ENCODE measurements at regions not wholly inside any gene's neighbourhood (a gene's known extent, or its start where the extent isn't known, plus 50 kb on each side); places are given as distances from the start of the nearest gene placed in this dataset.

- DNase-seq (ENCODE audit: low spot score): no peak
- no CpG with 5 or more reads among the region's 4 CpGs for WGBS, 2 donors (ENCODE audit: extremely low coverage in 2 of 2, insufficient read length in 2 of 2, insufficient replicate concordance in 1 of 2)
- no peak overlapping the region for H2BK120ac ChIP-seq (ENCODE audit: low read depth, low read length)
Observed at GRCh38 chr6:134732763-134733162, 217.1 kb downstream of the ALDH8A1 start.

GRCh38 chr6:134731615-134732014 lies 218.3 kb downstream of the ALDH8A1 start:
- no peak for DNase-seq (ENCODE audit: low spot score)
- no peak overlapping the region for H2BK15ac ChIP-seq (ENCODE audit: low read length)
- H2AFZ ChIP-seq (ENCODE audit: low read length): no peak overlapping the region
- no peaks in the 10 kb centered on the region for H3K36me3 ChIP-seq (replicated peaks in 1 of 2; ENCODE audit: control insufficient read depth in 2 of 2, insufficient read depth in 2 of 2, low read length in 2 of 2)
- H3K9me3 ChIP-seq (replicated peaks in 1 of 2; ENCODE audit: control insufficient read depth in 2 of 2, insufficient read depth in 1 of 2, low read depth in 1 of 2, low read length in 2 of 2): no peaks in the 10 kb centered on the region
- no peak overlapping the region for H2BK12ac ChIP-seq (ENCODE audit: low read length)
- no peak overlapping the region for H3K18ac ChIP-seq (ENCODE audit: low read length)
- no peak overlapping the region for H3K9ac ChIP-seq (ENCODE audit: low read depth, low read length, poor library complexity)
- H3K4me2 ChIP-seq (ENCODE audit: insufficient read depth, low read length, poor library complexity, severe bottlenecking): no peak overlapping the region
- H3K27ac ChIP-seq (replicated peaks; ENCODE audit: low read length): no peak overlapping the region
- no peak overlapping the region for H4K91ac ChIP-seq (ENCODE audit: low read depth, low read length, poor library complexity)
- H3K23ac ChIP-seq (ENCODE audit: low read depth, low read length, poor library complexity): no peak overlapping the region
- H3K27me3 ChIP-seq (ENCODE audit: control insufficient read depth in 3 of 3, insufficient read depth in 3 of 3, low read depth in 1 of 3, low read length in 3 of 3): no peaks in the 10 kb centered on the region
- H3K79me1 ChIP-seq (ENCODE audit: low read depth, low read length): no peaks in the 10 kb centered on the region
- H3K4me1 ChIP-seq (ENCODE audit: control insufficient read depth in 2 of 2, insufficient read depth in 1 of 2, low read depth in 1 of 2, low read length in 2 of 2): no peaks in the 10 kb centered on the region
- no CpG with 5 or more reads among the region's 1 CpG for WGBS, 2 donors (ENCODE audit: extremely low coverage in 2 of 2, insufficient read length in 2 of 2, insufficient replicate concordance in 1 of 2)
- H2BK5ac ChIP-seq (ENCODE audit: low read length): no peak overlapping the region
- H2BK120ac ChIP-seq (ENCODE audit: low read depth, low read length): no peak overlapping the region
- no peak overlapping the region for H4K8ac ChIP-seq (ENCODE audit: low read depth, low read length)
- H3K14ac ChIP-seq (ENCODE audit: low read length): no peak overlapping the region
- H2AK5ac ChIP-seq (ENCODE audit: low read depth, low read length): no peak overlapping the region
- H3K4ac ChIP-seq (ENCODE audit: low read length): no peak overlapping the region
- no peak overlapping the region for H3K4me3 ChIP-seq (ENCODE audit: low read length in 2 of 2)

More at GRCh38 chr6:134732763-134733162, 217.1 kb downstream of the ALDH8A1 start:
- Histone ChIP-seq H2AFZ (ENCODE audit: low read length) (no peak overlapping the region), H2BK12ac (ENCODE audit: low read length) (no peak overlapping the region), H3K14ac (ENCODE audit: low read length) (no peak overlapping the region), H3K27me3 (ENCODE audit: control insufficient read depth in 3 of 3, insufficient read depth in 3 of 3, low read depth in 1 of 3, low read length in 3 of 3) (no peaks in the 10 kb centered on the region), H4K8ac (ENCODE audit: low read depth, low read length) (no peak overlapping the region), H3K4ac (ENCODE audit: low read length) (no peak overlapping the region), H4K91ac (ENCODE audit: low read depth, low read length, poor library complexity) (no peak overlapping the region), H3K27ac (replicated peaks; ENCODE audit: low read length) (no peak overlapping the region), H3K9ac (ENCODE audit: low read depth, low read length, poor library complexity) (no peak overlapping the region), H3K36me3 (replicated peaks in 1 of 2; ENCODE audit: control insufficient read depth in 2 of 2, insufficient read depth in 2 of 2, low read length in 2 of 2) (no peaks in the 10 kb centered on the region), H3K18ac (ENCODE audit: low read length) (no peak overlapping the region), H3K4me2 (ENCODE audit: insufficient read depth, low read length, poor library complexity, severe bottlenecking) (no peak overlapping the region), H2AK5ac (ENCODE audit: low read depth, low read length) (no peak overlapping the region), H3K23ac (ENCODE audit: low read depth, low read length, poor library complexity) (no peak overlapping the region), H2BK5ac (ENCODE audit: low read length) (no peak overlapping the region), H3K9me3 (replicated peaks in 1 of 2; ENCODE audit: control insufficient read depth in 2 of 2, insufficient read depth in 1 of 2, low read depth in 1 of 2, low read length in 2 of 2) (no peaks in the 10 kb centered on the region), H2BK15ac (ENCODE audit: low read length) (no peak overlapping the region), H3K4me1 (ENCODE audit: control insufficient read depth in 2 of 2, insufficient read depth in 1 of 2, low read depth in 1 of 2, low read length in 2 of 2) (no peaks in the 10 kb centered on the region), H3K4me3 (ENCODE audit: low read length in 2 of 2) (no peak overlapping the region), H3K79me1 (ENCODE audit: low read depth, low read length) (no peaks in the 10 kb centered on the region)

- Histone ChIP-seq H3K14ac (ENCODE audit: low read length) (no peak overlapping the region), H2BK5ac (ENCODE audit: low read length) (no peak overlapping the region), H2BK120ac (ENCODE audit: low read depth, low read length) (no peak overlapping the region), H3K9ac (ENCODE audit: low read depth, low read length, poor library complexity) (no peak overlapping the region), H3K9me3 (replicated peaks in 1 of 2; ENCODE audit: control insufficient read depth in 2 of 2, insufficient read depth in 1 of 2, low read depth in 1 of 2, low read length in 2 of 2) (no peaks in the 10 kb centered on the region), H2AFZ (ENCODE audit: low read length) (no peak overlapping the region), H3K4me1 (ENCODE audit: control insufficient read depth in 2 of 2, insufficient read depth in 1 of 2, low read depth in 1 of 2, low read length in 2 of 2) (no peaks in the 10 kb centered on the region), H3K79me1 (ENCODE audit: low read depth, low read length) (no peaks in the 10 kb centered on the region), H2AK5ac (ENCODE audit: low read depth, low read length) (no peak overlapping the region), H4K91ac (ENCODE audit: low read depth, low read length, poor library complexity) (no peak overlapping the region), H4K8ac (ENCODE audit: low read depth, low read length) (no peak overlapping the region), H3K23ac (ENCODE audit: low read depth, low read length, poor library complexity) (no peak overlapping the region), H3K27ac (replicated peaks; ENCODE audit: low read length) (no peak overlapping the region), H2BK12ac (ENCODE audit: low read length) (no peak overlapping the region), H3K4me2 (ENCODE audit: insufficient read depth, low read length, poor library complexity, severe bottlenecking) (no peak overlapping the region), H3K27me3 (ENCODE audit: control insufficient read depth in 3 of 3, insufficient read depth in 3 of 3, low read depth in 1 of 3, low read length in 3 of 3) (no peaks in the 10 kb centered on the region), H3K18ac (ENCODE audit: low read length) (no peak overlapping the region), H3K4ac (ENCODE audit: low read length) (no peak overlapping the region), H3K36me3 (replicated peaks in 1 of 2; ENCODE audit: control insufficient read depth in 2 of 2, insufficient read depth in 2 of 2, low read length in 2 of 2) (no peaks in the 10 kb centered on the region), H3K4me3 (ENCODE audit: low read length in 2 of 2) (no peak overlapping the region), H2BK15ac (ENCODE audit: low read length) (no peak overlapping the region)
- whole genome bisulfite sequencing, 2 donors (ENCODE audit: extremely low coverage in 2 of 2, insufficient read length in 2 of 2, insufficient replicate concordance in 1 of 2): no CpG with 5 or more reads among the region's 8 CpGs
- no peak for DNase-seq (ENCODE audit: low spot score)
Observed at GRCh38 chr6:134730013-134730412, 219.9 kb downstream of the ALDH8A1 start.

- Histone ChIP-seq H3K27ac (replicated peaks; ENCODE audit: low read length) (no peak overlapping the region), H3K23ac (ENCODE audit: low read depth, low read length, poor library complexity) (no peak overlapping the region), H3K79me1 (ENCODE audit: low read depth, low read length) (no peaks in the 10 kb centered on the region), H3K9me3 (replicated peaks in 1 of 2; ENCODE audit: control insufficient read depth in 2 of 2, insufficient read depth in 1 of 2, low read depth in 1 of 2, low read length in 2 of 2) (no peaks in the 10 kb centered on the region), H2BK120ac (ENCODE audit: low read depth, low read length) (no peak overlapping the region), H2BK5ac (ENCODE audit: low read length) (no peak overlapping the region), H3K9ac (ENCODE audit: low read depth, low read length, poor library complexity) (no peak overlapping the region), H3K36me3 (replicated peaks in 1 of 2; ENCODE audit: control insufficient read depth in 2 of 2, insufficient read depth in 2 of 2, low read length in 2 of 2) (no peaks in the 10 kb centered on the region), H3K4me2 (ENCODE audit: insufficient read depth, low read length, poor library complexity, severe bottlenecking) (no peak overlapping the region), H3K4me1 (ENCODE audit: control insufficient read depth in 2 of 2, insufficient read depth in 1 of 2, low read depth in 1 of 2, low read length in 2 of 2) (no peaks in the 10 kb centered on the region), H3K14ac (ENCODE audit: low read length) (no peak overlapping the region), H4K8ac (ENCODE audit: low read depth, low read length) (no peak overlapping the region), H2AFZ (ENCODE audit: low read length) (no peak overlapping the region), H3K4me3 (ENCODE audit: low read length in 2 of 2) (no peak overlapping the region), H2BK12ac (ENCODE audit: low read length) (no peak overlapping the region), H2BK15ac (ENCODE audit: low read length) (no peak overlapping the region), H3K4ac (ENCODE audit: low read length) (no peak overlapping the region), H2AK5ac (ENCODE audit: low read depth, low read length) (no peak overlapping the region), H3K18ac (ENCODE audit: low read length) (no peak overlapping the region), H3K27me3 (ENCODE audit: control insufficient read depth in 3 of 3, insufficient read depth in 3 of 3, low read depth in 1 of 3, low read length in 3 of 3) (no peaks in the 10 kb centered on the region), H4K91ac (ENCODE audit: low read depth, low read length, poor library complexity) (no peak overlapping the region)
- no CpG with 5 or more reads among the region's 4 CpGs for WGBS, 2 donors (ENCODE audit: extremely low coverage in 2 of 2, insufficient read length in 2 of 2, insufficient replicate concordance in 1 of 2)
- no peak for DNase-seq (ENCODE audit: low spot score)
Observed at GRCh38 chr6:134729561-134729960, 220.3 kb downstream of the ALDH8A1 start.

Measured in neuronal stem cell (in vitro differentiated cells).